ENCODE measurements at regions not wholly inside any gene's neighbourhood (a gene's known extent, or its start where the extent isn't known, plus 50 kb on each side); places are given as distances from the start of the nearest gene placed in this dataset.

GRCh38 chr12:105974738-105975137 lies 164.0 kb downstream of the NUAK1 start:
- no peak for TF ChIP-seq POLR2A (IDR thresholded peaks at IDR 0.05; ENCODE audit: low read length)
- TF ChIP-seq GATA1 (IDR thresholded peaks at IDR 0.05; ENCODE audit: low read depth, low read length), result no peak
- DNase-seq, result no peak

- TF ChIP-seq POLR2A (IDR thresholded peaks at IDR 0.05; ENCODE audit: low read length), result no peak
- DNase-seq, result no peak
These were observed 163.4 kb downstream of the NUAK1 start for GRCh38 chr12:105975351-105975750.

- TF ChIP-seq GATA1 (IDR thresholded peaks at IDR 0.05; ENCODE audit: low read depth, low read length), result no peak
- no peak for TF ChIP-seq POLR2A (IDR thresholded peaks at IDR 0.05; ENCODE audit: low read length)
- DNase-seq, result no peak
These were observed 161.5 kb downstream of the NUAK1 start for GRCh38 chr12:105977236-105977635.

GRCh38 chr12:105977652-105978051 lies 161.1 kb downstream of the NUAK1 start:
- TF ChIP-seq GATA1 (IDR thresholded peaks at IDR 0.05; ENCODE audit: low read depth, low read length) (no peak), POLR2A (IDR thresholded peaks at IDR 0.05; ENCODE audit: low read length) (no peak)
- no peak for DNase-seq

- TF ChIP-seq POLR2A (IDR thresholded peaks at IDR 0.05; ENCODE audit: low read length), result no peak
- TF ChIP-seq GATA1 (IDR thresholded peaks at IDR 0.05; ENCODE audit: low read depth, low read length), result no peak
- no peak for DNase-seq
These were observed 160.5 kb downstream of the NUAK1 start for GRCh38 chr12:105978276-105978675.

GRCh38 chr12:105978686-105979085 lies 160.1 kb downstream of the NUAK1 start:
- DNase-seq, result no peak
- no peak for TF ChIP-seq POLR2A (IDR thresholded peaks at IDR 0.05; ENCODE audit: low read length)
- no peak for TF ChIP-seq GATA1 (IDR thresholded peaks at IDR 0.05; ENCODE audit: low read depth, low read length)

GRCh38 chr12:105980085-105980484 lies 158.7 kb downstream of the NUAK1 start:
- no peak for DNase-seq
- TF ChIP-seq GATA1 (IDR thresholded peaks at IDR 0.05; ENCODE audit: low read depth, low read length) (no peak), POLR2A (IDR thresholded peaks at IDR 0.05; ENCODE audit: low read length) (no peak)

- DNase-seq, result no peak
- TF ChIP-seq POLR2A (IDR thresholded peaks at IDR 0.05; ENCODE audit: low read length) (no peak), GATA1 (IDR thresholded peaks at IDR 0.05; ENCODE audit: low read depth, low read length) (no peak)
These were observed 158.2 kb downstream of the NUAK1 start for GRCh38 chr12:105980533-105980932.

- no peak for DNase-seq
- TF ChIP-seq POLR2A (IDR thresholded peaks at IDR 0.05; ENCODE audit: low read length), result no peak
- no peak for TF ChIP-seq GATA1 (IDR thresholded peaks at IDR 0.05; ENCODE audit: low read depth, low read length)
These were observed 156.7 kb downstream of the NUAK1 start for GRCh38 chr12:105982022-105982421.

- DNase-seq, result no peak
- TF ChIP-seq POLR2A (IDR thresholded peaks at IDR 0.05; ENCODE audit: low read length) (no peak), GATA1 (IDR thresholded peaks at IDR 0.05; ENCODE audit: low read depth, low read length) (no peak)
These were observed 155.0 kb downstream of the NUAK1 start for GRCh38 chr12:105983622-105984320.

- no peak for DNase-seq
- TF ChIP-seq GATA1 (IDR thresholded peaks at IDR 0.05; ENCODE audit: low read depth, low read length) (no peak), POLR2A (IDR thresholded peaks at IDR 0.05; ENCODE audit: low read length) (no peak)
These were observed 153.4 kb downstream of the NUAK1 start for GRCh38 chr12:105985383-105985782.

- DNase-seq, result no peak
- TF ChIP-seq POLR2A (IDR thresholded peaks at IDR 0.05; ENCODE audit: low read length) (no peak), GATA1 (IDR thresholded peaks at IDR 0.05; ENCODE audit: low read depth, low read length) (no peak)
These were observed 151.7 kb downstream of the NUAK1 start for GRCh38 chr12:105986779-105987684.

- TF ChIP-seq POLR2A (IDR thresholded peaks at IDR 0.05; ENCODE audit: low read length) (no peak), GATA1 (IDR thresholded peaks at IDR 0.05; ENCODE audit: low read depth, low read length) (no peak)
- DNase-seq, result no peak
These were observed 151.1 kb downstream of the NUAK1 start for GRCh38 chr12:105987685-105988035.

GRCh38 chr12:105992849-105993740 lies 145.7 kb downstream of the NUAK1 start:
- TF ChIP-seq POLR2A (IDR thresholded peaks at IDR 0.05; ENCODE audit: low read length) (no peak), GATA1 (IDR thresholded peaks at IDR 0.05; ENCODE audit: low read depth, low read length) (no peak)
- DNase-seq, result no peak

Measured in erythroblast (primary cell).